NCI-H82 (cell line): ENCODE measurements at regions not wholly inside any gene's neighbourhood (a gene's known extent, or its start where the extent isn't known, plus 50 kb on each side); places are given as distances from the start of the nearest gene placed in this dataset.

Source experiments
- DNase-seq: peaks from one replicate; lab custom pipeline; 2025; lab: John Stamatoyannopoulos, UW

DNA sequence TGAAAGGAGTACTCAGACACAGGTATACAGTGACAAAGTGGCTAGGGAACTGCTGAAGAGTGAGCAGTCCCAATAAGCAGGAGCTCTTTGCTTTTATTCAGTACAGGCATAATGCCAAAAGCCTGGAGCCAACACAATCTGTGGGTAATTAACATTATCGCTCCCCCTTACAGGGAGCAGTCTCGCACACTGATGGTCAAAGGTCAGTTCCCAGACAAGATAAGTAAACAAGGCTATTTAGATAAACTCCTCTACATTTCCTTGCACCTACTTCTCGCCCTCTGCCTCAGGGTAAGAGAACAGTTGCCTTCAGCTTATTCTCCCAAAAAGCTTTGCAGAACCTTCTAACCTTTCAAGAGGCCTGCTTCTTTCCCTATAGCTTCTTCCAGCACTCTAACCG, 73.9 kb upstream of the TAF9B start:
- DNase-seq: no peak

DNA sequence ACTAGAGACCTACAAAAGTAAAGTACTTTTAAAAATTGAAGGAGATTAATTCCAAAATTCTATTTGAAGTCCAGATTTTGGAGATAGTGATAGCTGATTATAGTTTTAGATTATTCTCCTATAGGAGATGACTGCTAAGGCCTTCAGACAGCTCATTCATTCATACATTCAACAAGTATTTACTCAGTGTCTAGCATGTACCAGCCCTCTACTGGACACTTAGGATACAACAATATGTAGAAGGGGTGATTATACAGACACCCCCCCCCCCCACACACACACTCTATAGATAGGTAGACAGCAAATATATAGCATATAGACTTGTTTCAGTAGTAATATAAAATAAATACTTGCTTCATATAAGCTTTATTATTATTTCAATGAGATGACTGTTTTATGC, 60.4 kb upstream of the TAF9B start:
- peak; percentile 69 for DNase-seq
